GM12878 (cell line): ENCODE measurements at regions not wholly inside any gene's neighbourhood (a gene's known extent, or its start where the extent isn't known, plus 50 kb on each side); places are given as distances from the start of the nearest gene placed in this dataset.

Experiments used
- ATAC-seq: fragments of 200-7000 bp; cut with Tn5 transposase; 3 replicates; pipeline ENCODE4 v1.9.1; 2020; ENCODE audit warnings: mild to moderate bottlenecking, moderate library complexity
- BruUV-seq: library from RNA; stranded (reverse); fragments of 400-500 nt; replicated peaks from 2 replicates; lab custom pipeline; 2021; lab: Mats Ljungman, UMichigan
- CTCF ChIA-PET: fragments of 300-600 bp; sonication (Branson Sonifier 250); formaldehyde crosslinking; extraction: SDS; loops from one replicate; lab custom pipeline; 2021; ENCODE audit warnings: inconsistent platforms; lab: Yijun Ruan, JAX
- POLR2A ChIA-PET: fragments of 350-600 bp; formaldehyde crosslinking; extraction: SDS; loops from one replicate; lab custom pipeline; 2021; ENCODE audit warnings: inconsistent platforms; lab: Charles Lee
- RAD21 ChIA-PET: fragments of 300-600 bp; sonication (Branson Sonifier 250); formaldehyde crosslinking; loops from one replicate; lab custom pipeline; 2023; ENCODE audit warnings: antibody characterized with exemption; ENCODE audit not compliant: unreplicated experiment; lab: Charles Lee
- SMC1A ChIA-PET: fragments of 300-600 bp; sonication (Branson Sonifier 250); formaldehyde crosslinking; loops from one replicate; lab custom pipeline; 2023; ENCODE audit not compliant: unreplicated experiment, uncharacterized antibody; lab: Charles Lee
- DNase-seq: peaks from one replicate; pipeline ENCODE4 v3.0.0-alpha.2; 2011; ENCODE audit warnings: low read depth, low spot score
- FAIRE-seq: peaks from 3 replicates; lab custom pipeline; 2011; peaks lifted over from hg19 to GRCh38; lab: Jason Lieb, UNC
- H2AFZ ChIP-seq: 2 replicates; pipeline ENCODE4 v1.6.0; 2011; ENCODE audit warnings: low read depth, low read length, control low read depth; ENCODE audit not compliant: control insufficient read depth
- H3K27ac ChIP-seq: 2 replicates; pipeline ENCODE4 v1.5.1; 2011; ENCODE audit warnings: control low read depth; ENCODE audit not compliant: control insufficient read depth, insufficient read depth
- H3K27me3 ChIP-seq, 2 experiments: replicated peaks in 1 of 2; 2 replicates each; pipeline versions ENCODE4 v1.6.0 to v1.6.1; 2011; ENCODE audit warnings: low read length in 1 of 2; ENCODE audit not compliant: control insufficient read depth in 2 of 2, insufficient read depth in 2 of 2
- H3K36me3 ChIP-seq, 2 experiments: 2 replicates each; pipeline ENCODE4 v1.5.1; 2011; ENCODE audit warnings: low read length in 1 of 2; ENCODE audit not compliant: control insufficient read depth in 2 of 2, insufficient read depth in 2 of 2
- H3K4me1 ChIP-seq: 2 replicates; pipeline ENCODE4 v1.6.1; 2011; ENCODE audit warnings: mild to moderate bottlenecking, low read length, moderate library complexity, mixed read lengths; ENCODE audit not compliant: control insufficient read depth, insufficient read depth
- H3K4me2 ChIP-seq: 2 replicates; pipeline ENCODE4 v1.6.0; 2011; ENCODE audit warnings: control low read depth; ENCODE audit not compliant: control insufficient read depth, insufficient read depth
- H3K4me3 ChIP-seq: fragments of 200-600 bp; sonication (generic); 2 replicates; pipeline ENCODE4 v1.5.1; 2016
- H3K79me2 ChIP-seq: 2 replicates; pipeline ENCODE4 v1.6.0; 2011; ENCODE audit warnings: low read length; ENCODE audit not compliant: control insufficient read depth, insufficient read depth
- H3K9ac ChIP-seq: 2 replicates; pipeline ENCODE4 v1.8.0; 2011; ENCODE audit warnings: low read length, control low read depth, mixed read lengths; ENCODE audit not compliant: control insufficient read depth, insufficient read depth
- H3K9me3 ChIP-seq: replicated peaks from 3 replicates; pipeline ENCODE4 v1.5.1; 2011; ENCODE audit warnings: mild to moderate bottlenecking, low read length; ENCODE audit not compliant: control insufficient read depth, insufficient read depth
- H4K20me1 ChIP-seq: 2 replicates; pipeline ENCODE4 v1.6.0; 2011; ENCODE audit not compliant: control insufficient read depth, insufficient read depth
- HDAC6 ChIP-seq: fragments of 200-600 bp; sonication (generic); IDR thresholded peaks from one replicate; pipeline ENCODE4 v1.8.0; 2017; ENCODE audit warnings: antibody characterized with exemption; ENCODE audit not compliant: unreplicated experiment
- WGBS: methylation state at CpG from one replicate; pipeline ENCODE4 v1.1.6; 2016; ENCODE audit warnings: low lambda C conversion rate; ENCODE audit not compliant: insufficient replicate concordance, insufficient coverage; ENCODE audit errors: missing lambda C conversion rate; 5-methylcytosine and 5-hydroxymethylcytosine counted together
- in situ Hi-C: fragments of 300-500 bp; cut with MboI; formaldehyde crosslinking; loops from 9 replicates; pipeline ENCODE4 v1.14.3; 2018; ENCODE audit warnings: mixed read lengths
- intact Hi-C: fragments of 100-400 bp; cut with micrococcal nuclease; formaldehyde crosslinking; loops from one replicate; pipeline ENCODE4 v1.14.2; 2022; ENCODE audit not compliant: unreplicated experiment
- TF ChIP-seq, protein P1 (sequence below): fragments of 450-650 bp; IDR thresholded peaks from 2 replicates; pipeline ENCODE4 v1.6.1; 2014; ENCODE audit warnings: mild to moderate bottlenecking

DNA sequence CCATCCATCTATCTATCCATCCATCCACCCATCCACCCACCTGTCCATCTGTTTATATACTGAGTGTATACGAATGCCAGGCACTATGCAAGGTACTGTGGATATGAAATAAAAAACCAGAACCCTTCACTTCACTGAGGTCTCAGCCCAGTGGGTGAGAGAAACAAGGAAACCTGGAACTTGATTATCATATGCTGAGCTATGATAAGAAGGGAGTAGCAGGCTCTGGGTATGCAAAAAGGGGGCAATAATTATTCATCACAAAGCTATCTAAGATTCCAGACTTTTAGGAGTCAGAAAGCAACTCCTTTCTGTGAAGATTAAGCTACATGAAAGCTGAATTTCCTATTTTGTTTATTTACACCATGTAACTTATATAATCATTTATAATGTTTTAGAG lies 327.7 kb upstream of the IL12A start:
- no peaks in the 10 kb centered on the region for H4K20me1 ChIP-seq
- in situ Hi-C loops, result no loop called here
- H3K79me2 ChIP-seq, result no peaks in the 10 kb centered on the region
- H3K4me1 ChIP-seq, result no peaks in the 10 kb centered on the region
- DNase-seq, result no peak
- FAIRE-seq, result no peak
- no peaks in the 10 kb centered on the region for H3K36me3 ChIP-seq
- no TSS peak for BruUV-seq
- H3K4me2 ChIP-seq, result no peak overlapping the region
- no peaks in the 10 kb centered on the region for H3K9me3 ChIP-seq
- intact Hi-C loops, result no loop called here
- ChIA-PET CTCF (no interaction called here), POLR2A (no interaction called here), SMC1A (no interaction called here)
- no peak overlapping the region for H3K4me3 ChIP-seq
- ATAC-seq, result no peak
- TF ChIP-seq, protein P1, sequence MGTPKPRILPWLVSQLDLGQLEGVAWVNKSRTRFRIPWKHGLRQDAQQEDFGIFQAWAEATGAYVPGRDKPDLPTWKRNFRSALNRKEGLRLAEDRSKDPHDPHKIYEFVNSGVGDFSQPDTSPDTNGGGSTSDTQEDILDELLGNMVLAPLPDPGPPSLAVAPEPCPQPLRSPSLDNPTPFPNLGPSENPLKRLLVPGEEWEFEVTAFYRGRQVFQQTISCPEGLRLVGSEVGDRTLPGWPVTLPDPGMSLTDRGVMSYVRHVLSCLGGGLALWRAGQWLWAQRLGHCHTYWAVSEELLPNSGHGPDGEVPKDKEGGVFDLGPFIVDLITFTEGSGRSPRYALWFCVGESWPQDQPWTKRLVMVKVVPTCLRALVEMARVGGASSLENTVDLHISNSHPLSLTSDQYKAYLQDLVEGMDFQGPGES, result no peak
- TF ChIP-seq, all 136 proteins: peak for 0
- WGBS, result 0% methylated on average over 1 of the region's 1 CpG
- Histone ChIP-seq H3K27ac (no peak overlapping the region), H2AFZ (no peak overlapping the region), H3K27me3 (peaks cover 0 to 1% of the 10 kb centered on the region in 2 experiments; a peak in 1 of 4 replicates), H3K9ac (no peak overlapping the region)
- RAD21 ChIA-PET, result no interaction called here

DNA sequence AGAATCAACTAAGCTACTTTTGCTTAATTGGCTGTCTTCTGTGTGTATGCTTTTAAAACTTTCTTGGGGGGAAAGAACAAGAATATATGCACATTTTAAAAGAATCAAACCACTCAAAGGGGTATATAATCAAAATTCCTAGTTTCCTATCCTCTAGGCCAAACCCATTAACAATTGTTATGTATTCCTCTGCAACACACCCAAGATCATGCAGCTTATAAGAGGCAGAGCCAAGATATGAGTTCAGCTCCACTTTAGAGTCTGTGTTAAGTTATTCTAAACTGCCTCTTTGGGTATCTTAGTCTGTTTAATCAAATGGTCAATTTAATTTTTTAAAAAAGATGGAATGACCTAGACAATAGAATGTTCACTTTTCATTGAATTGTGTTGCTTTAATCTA lies 326.1 kb upstream of the IL12A start:
- FAIRE-seq, result no peak
- no peak for ATAC-seq
- CTCF ChIA-PET, result interaction anchor here (0.8 kb wide), 1 partner anchor 166 kb away, joined by 3 read pairs; no protein-coding TSS in a partner anchor
- no TSS peak for BruUV-seq
- SMC1A ChIA-PET, result interaction anchor here (1.7 kb wide), 1 partner anchor 11 kb away, joined by 5 read pairs; no protein-coding TSS in a partner anchor
- Histone ChIP-seq H3K27me3 (no peaks in the 10 kb centered on the region), H2AFZ (no peak overlapping the region), H4K20me1 (no peaks in the 10 kb centered on the region), H3K9ac (no peak overlapping the region)
- in situ Hi-C loops, result no loop called here
- no peak for TF ChIP-seq HDAC6
- TF ChIP-seq, all 136 proteins: peak for 0
- no peak for DNase-seq
- Histone ChIP-seq H3K27ac (no peak overlapping the region), H3K36me3 (no peaks in the 10 kb centered on the region), H3K4me3 (no peak overlapping the region), H3K79me2 (no peaks in the 10 kb centered on the region), H3K9me3 (no peaks in the 10 kb centered on the region), H3K4me1 (no peaks in the 10 kb centered on the region), H3K4me2 (no peak overlapping the region)
- RAD21 ChIA-PET, result no interaction called here
- intact Hi-C loops, result no loop called here
- POLR2A ChIA-PET, result no interaction called here
